ENCODE measurements at regions not wholly inside any gene's neighbourhood (a gene's known extent, or its start where the extent isn't known, plus 50 kb on each side); places are given as distances from the start of the nearest gene placed in this dataset.
"Not testable (repeated sequence)": the region's sequence is repeated elsewhere in the genome, so short reads cannot be mapped to it uniquely, and the experiment has no call there.

GRCh38 chr6:167208819-167209576 lies 51.2 kb upstream of the GPR31 start:
- no peak for DNase-seq (ENCODE audit: low read depth)

GRCh38 chr6:167209577-167209975 lies 51.8 kb upstream of the GPR31 start:
- DNase-seq (ENCODE audit: low read depth) = no peak

GRCh38 chr6:167210375-167211294 lies 52.9 kb upstream of the GPR31 start:
- DNase-seq (ENCODE audit: low read depth) = peak; percentile 61

GRCh38 chr6:167211295-167211648 lies 53.5 kb upstream of the GPR31 start:
- no peak for DNase-seq (ENCODE audit: low read depth)

- no peak for DNase-seq (ENCODE audit: low read depth)
Measured at GRCh38 chr6:167211881-167212712, 54.3 kb upstream of the GPR31 start.

GRCh38 chr6:167212713-167213005 lies 54.9 kb upstream of the GPR31 start:
- no peak for DNase-seq (ENCODE audit: low read depth)

- no peak for DNase-seq (ENCODE audit: low read depth)
Measured at GRCh38 chr6:167214206-167214605, 56.4 kb upstream of the GPR31 start.

GRCh38 chr6:167215429-167216250 lies 57.9 kb upstream of the GPR31 start:
- DNase-seq (ENCODE audit: low read depth) = not testable (repeated sequence)

GRCh38 chr6:167216390-167217050 lies 58.7 kb upstream of the GPR31 start:
- DNase-seq (ENCODE audit: low read depth) = not testable (repeated sequence)

- DNase-seq (ENCODE audit: low read depth) = not testable (repeated sequence)
Measured at GRCh38 chr6:167217073-167217472, 59.3 kb upstream of the GPR31 start.

GRCh38 chr6:167217951-167218759 lies 60.4 kb upstream of the GPR31 start:
- not testable (repeated sequence) for DNase-seq (ENCODE audit: low read depth)

- DNase-seq (ENCODE audit: low read depth) = not testable (repeated sequence)
Measured at GRCh38 chr6:167219079-167219478, 61.3 kb upstream of the GPR31 start.

GRCh38 chr6:167219967-167220512 lies 62.3 kb upstream of the GPR31 start:
- DNase-seq (ENCODE audit: low read depth) = no peak

GRCh38 chr6:167221400-167222201 lies 63.8 kb upstream of the GPR31 start:
- DNase-seq (ENCODE audit: low read depth) = no peak

- not testable (repeated sequence) for DNase-seq (ENCODE audit: low read depth)
Measured at GRCh38 chr6:167225566-167226382, 65.3 kb upstream of the UNC93A start.

GRCh38 chr6:167226383-167226685 lies 64.8 kb upstream of the UNC93A start:
- no peak for DNase-seq (ENCODE audit: low read depth)

- DNase-seq (ENCODE audit: low read depth) = no peak
Measured at GRCh38 chr6:167226791-167227190, 64.3 kb upstream of the UNC93A start.

- no peak for DNase-seq (ENCODE audit: low read depth)
Measured at GRCh38 chr6:167227984-167228383, 63.1 kb upstream of the UNC93A start.
